GM21360 (cell line): ENCODE measurements at regions not wholly inside any gene's neighbourhood (a gene's known extent, or its start where the extent isn't known, plus 50 kb on each side); places are given as distances from the start of the nearest gene placed in this dataset.

ENCODE experiments used
- ATAC-seq: cut with Tn5 transposase; IDR thresholded peaks from one replicate; pipeline ENCODE4 v1.9.1; 2021; ENCODE audit warnings: mild to moderate bottlenecking, moderate library complexity; ENCODE audit not compliant: unreplicated experiment

DNA sequence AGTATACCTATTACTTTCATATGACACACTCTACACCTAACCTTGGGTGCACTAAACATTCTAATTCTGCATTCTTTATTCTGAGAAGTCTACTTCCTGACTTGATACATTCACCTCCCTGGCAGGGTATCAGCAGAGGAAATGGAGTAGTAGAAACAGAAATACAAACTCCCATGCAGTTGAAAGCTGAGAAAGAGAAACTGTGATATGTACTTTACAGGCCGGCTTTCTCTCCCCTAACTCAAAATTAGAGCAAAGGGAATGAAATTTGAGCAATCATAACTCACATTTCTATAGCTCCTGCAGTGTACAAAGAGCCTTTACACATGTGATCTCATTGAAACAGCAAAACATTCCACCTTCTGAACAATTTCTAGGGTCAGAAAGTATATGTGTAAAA lies 135.5 kb upstream of the COL8A1 start:
- ATAC-seq: no peak

DNA sequence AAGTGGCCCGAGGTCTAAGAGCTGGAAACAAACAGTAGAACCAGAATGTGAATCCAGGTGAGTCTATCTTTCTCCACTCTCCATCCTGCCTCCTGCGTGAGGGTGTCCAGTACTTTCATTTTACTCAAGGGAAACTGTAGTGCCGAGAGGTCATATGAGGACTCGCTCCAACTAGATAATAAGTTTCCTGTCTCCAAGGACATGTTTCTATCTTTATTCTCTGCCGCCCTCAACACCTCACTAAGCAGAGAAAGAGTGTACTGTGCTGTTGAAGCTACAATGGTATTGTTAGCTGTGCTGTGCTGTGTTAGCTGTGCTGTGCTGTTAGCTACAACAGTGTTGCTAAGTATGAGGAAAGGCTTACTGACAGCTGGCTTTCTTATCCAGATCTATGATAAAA lies 137.9 kb upstream of the COL8A1 start:
- no peak for ATAC-seq

DNA sequence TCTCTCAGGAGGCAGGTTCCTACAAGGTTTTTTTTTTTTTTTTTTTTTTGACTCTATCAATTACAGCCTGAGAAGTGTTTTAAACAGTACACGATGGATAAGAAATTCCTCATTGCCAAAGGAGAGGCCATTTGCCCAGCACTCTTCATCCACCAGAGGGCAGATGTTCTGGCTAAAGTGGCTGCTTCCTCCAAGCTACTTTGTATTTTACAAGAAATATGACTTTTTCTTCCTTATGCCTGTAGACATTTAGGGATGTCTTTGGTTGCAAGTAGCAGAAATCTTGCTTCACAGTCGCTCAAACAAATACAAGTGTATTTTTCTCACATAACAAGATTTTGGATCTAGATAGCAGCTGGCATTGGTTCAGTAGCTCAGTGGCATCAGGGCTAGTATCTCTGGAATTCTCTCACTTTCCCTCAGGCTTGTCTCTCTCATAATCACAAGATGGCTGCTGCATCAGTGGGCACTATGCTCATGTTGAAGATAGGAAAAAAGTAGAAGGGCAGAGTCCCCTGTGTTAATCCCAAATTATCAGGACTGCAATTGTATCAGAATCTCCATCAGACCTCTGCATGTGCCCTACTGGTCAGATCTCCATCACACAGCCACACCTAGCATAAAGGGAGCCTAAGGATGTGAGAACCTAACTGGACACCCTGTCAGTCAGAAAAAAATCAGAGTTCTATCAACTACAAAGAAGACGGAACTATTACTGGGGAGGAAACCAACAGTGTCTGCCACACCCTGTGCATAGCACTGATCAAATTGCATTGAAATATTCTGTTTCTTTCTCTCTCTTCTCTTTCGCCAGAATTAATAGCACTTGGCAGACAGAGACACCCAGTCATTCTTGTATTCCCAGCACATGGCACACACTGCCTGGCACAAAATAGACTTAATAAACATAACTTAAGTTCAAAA lies 138.9 kb upstream of the COL8A1 start:
- ATAC-seq: no peak

DNA sequence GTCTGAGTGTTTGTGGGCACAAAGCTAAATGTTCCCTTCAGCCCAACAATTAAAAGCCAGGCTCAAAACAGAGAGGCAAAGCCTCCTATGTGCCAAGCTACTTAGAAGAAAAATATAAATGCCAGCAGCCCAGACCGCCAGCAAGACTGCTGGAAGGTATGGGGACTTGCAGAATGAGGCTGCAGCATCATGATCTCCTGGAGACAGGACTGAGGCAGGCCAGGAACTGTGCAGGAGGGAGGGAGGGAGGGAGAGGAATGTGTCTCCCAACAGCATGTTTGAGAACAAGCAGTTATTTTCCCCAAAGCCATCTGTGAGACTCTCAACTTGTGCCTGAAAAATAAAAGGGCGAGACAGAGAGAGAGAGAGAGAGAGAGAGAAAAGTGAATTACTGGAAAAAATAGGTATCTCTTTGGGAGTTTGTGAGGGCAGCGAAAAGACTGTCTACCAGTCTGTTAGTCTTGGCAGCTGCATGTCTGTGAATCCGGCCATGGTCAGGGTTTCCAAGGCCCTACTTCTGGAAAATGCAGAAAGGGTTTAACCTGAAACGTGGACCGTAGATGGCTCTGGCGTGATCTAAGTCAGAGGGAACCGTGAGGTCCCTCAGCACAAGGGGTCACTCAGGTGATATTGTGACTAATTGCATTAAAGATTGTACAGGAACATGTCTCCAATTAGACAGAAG lies 139.7 kb upstream of the COL8A1 start:
- ATAC-seq: no peak

DNA sequence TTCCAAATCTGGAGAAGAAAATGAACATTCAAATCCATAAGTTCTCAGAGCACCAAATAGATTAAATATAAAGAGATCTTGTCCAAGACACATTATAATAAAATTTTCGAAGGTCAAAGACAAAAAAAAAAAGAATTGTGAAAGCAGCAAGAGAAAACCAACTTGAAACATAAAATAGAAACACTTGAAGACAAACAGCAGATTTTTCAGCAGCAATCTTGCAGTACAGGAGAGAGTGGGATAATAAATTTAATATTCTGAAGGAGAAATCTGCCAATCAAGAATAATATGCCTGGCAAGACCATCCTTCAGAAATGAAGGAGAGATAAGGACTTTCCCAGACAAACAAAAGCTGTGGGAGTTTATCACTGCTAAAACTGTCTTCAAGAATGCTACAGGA lies 150.5 kb upstream of the COL8A1 start:
- no peak for ATAC-seq

DNA sequence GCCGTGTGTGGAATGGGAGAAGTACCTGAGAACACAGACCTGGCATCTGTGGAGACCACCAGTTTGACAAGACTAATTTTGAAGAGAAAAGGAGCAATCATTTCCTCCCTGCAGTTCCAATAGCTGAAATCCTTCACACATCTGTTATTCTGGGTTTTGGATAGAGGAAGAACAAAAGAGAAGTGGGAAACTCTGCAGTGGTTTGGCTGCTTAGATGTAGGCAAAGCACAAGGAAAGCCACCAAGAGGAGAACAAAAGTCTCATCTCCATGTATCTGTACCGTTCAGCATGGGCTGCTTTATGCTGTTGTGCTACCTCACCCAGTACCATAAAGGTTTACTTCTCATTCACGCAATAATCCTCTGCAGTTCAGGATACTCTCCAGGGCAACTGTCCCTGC lies 153.1 kb upstream of the COL8A1 start:
- ATAC-seq: no peak

DNA sequence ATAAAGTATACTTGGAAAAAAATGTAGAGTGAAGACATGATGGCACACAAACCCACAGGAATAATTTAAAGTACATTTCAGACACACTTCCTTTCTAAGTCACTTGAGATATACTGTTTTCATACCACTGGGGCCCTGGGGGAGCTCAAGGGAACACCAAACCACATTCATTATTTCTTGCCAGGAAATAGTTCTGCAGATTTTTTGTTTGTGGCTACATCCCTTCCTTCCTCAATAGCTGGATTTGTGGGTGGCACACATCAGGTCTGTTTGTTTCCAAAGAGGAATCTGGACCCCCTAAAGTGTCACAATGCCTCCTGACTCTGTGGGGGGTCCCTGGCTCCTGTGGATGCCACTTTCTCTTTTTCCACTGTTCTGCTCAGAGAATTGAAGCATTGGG lies 153.5 kb upstream of the COL8A1 start:
- ATAC-seq: no peak

DNA sequence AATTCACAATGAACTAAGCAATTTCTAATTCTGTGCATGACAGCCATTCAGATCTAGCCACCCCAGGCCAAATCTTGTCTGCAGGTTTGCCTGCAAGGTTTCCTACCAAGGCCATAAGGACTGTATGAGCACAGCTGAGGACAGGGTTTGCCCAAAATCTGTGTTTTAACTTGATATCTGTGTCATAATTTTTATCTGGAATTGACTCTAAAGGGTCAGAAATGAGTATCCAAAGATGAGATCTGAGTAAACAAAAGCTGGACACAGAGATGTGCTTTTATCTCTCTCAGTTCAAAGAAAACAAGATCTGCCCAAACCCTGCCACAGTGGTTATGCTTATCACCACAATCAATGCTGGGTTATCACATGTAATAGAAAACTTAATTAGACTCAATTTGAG lies 154.6 kb upstream of the COL8A1 start:
- ATAC-seq: no peak

DNA sequence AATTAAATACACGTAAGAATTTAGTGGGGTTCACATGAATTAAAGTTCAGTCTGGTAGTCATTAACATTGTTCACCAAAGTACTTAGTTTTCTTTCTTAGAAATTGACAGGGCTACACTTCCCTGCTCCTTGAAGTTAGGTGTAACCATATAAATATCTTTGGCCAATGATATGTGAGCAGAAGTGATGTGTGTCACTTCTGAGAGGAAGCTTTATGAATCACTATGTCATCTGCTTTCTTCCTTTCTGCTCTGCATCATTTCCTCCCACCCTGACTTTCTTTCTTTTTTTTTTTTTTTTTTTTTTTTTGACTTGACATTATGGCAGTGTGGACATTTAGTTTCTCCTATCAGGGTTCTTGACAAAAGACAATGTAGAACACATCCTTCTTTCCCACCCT lies 156.2 kb upstream of the COL8A1 start:
- ATAC-seq: no peak

DNA sequence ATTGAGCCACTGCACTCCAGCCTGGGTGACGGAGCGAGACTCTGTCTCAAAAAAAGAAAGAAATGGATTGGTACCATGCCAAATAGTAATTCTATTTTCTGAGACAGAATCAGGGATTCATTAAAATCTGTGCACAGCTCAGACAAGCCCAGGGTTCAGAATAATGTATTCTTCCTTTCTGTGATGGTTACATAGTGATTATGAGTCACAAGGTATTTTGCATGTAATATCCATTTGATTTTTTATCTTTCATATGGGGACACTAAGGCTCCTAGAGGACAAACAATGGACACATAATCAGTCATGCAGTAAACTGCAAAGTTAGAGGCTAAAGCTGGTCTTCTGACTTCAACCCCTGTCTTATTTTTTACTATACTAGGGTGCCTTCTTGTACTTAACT lies 156.8 kb upstream of the COL8A1 start:
- ATAC-seq: no peak

DNA sequence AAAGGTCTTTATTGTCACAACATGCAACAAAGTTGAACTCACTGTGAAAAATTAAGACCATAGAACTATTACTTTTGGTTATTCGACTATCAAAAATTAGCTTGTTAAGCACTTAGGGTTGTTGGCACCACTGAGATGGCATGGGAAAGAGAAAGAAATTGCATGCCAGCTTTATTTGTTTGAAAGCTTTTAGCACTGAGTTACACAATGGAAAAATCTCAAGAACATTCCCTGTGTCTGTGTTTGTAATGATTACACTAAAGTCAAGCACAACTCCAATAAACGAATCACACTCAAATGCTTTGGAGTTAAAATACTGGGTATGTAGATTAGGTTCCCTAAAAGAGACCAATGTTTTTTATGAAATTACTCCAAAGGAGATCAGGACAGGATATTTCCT lies 158.6 kb upstream of the COL8A1 start:
- no peak for ATAC-seq

DNA sequence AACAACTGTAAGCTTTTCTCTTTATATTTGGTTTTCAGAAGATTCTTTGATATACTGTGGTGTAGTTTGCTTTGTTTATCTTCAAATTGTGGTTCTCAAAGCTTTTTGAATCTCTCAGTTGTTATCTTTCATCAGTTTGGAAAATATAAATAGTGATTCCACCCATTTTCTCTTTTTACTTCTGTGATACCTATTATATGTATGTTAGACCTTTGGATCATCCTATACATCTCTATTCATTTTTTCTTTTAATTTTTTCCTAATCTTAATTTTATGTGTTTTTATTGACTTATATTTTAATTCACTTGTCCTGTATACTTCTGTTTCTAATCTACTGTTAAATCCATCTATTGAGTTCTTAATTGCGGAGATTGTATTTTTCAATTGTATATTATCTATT lies 160.7 kb upstream of the COL8A1 start:
- no peak for ATAC-seq

DNA sequence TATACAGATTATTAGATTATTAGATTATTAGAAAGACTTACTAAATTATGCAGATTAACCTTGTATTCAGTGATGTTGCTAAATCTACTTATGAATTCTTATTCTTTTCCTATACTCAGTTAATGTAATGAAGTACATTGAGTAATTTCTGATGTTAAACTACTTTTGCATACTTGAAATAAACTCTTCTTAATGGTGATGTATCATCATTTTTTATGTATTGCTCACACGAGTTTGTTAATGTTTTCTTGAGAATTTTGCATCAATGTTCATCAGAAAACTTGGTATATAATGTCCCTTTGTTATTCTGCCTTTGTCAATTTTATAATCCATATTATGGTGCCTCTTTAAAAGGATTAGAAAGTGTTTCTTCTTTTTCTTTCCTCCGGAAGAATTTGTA lies 163.2 kb upstream of the COL8A1 start:
- ATAC-seq: no peak

DNA sequence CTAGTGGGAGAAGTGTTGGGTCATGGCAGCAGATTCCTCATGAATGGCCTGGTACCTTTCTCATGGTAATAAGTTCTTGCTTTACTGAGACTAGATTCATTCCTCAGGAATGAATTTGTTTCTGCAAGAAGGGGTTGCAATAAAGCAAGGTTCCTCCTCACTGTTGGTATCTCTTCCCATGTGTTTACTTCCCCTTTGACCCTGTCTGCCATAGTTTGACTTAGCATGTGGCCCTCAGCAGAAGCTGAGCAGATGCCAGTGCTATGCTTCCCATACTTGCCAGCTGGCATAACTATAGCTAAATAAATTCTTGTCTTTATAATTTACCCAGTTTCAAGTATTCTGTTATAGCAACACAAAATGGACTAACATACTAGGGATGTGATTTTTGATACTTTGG lies 163.6 kb upstream of the COL8A1 start:
- no peak for ATAC-seq

DNA sequence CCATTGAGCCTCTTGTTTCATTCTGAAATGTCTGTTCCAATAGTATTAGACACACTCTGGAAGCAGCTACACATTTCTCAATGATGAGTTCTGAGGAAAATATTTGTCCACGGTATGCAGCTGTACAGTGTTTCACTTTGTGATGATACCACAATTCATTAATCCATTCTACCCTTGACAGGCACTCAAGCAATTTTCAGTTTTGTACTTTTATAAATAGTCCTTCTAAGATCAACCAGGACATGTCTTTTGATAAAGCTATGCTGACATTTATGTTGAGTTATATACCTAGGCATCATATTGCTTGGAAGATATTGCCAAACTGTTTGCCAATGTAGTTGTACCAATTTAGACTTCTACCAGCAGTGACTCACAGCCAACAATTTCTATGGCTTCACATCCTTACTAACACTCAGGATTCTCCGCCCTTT lies 165.1 kb upstream of the COL8A1 start:
- ATAC-seq: no peak

DNA sequence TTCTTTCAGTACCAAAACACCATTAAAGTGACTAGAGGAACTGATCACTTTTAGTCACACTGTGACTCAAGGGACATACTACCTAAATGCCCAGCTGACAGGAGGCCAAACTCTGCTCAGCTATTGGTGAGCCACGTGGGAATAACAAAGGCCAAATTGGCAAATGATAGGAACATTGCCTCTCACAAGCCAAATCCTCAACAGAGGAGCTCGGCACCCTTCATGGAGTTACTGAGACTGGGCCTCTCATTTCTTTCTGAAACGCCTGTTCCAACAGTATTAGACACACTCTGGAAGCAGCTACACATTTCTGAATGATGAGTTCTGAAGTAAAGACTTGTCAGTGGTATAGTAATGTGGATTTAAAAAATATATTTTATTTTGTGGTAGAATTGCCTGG lies 166.0 kb upstream of the COL8A1 start:
- no peak for ATAC-seq

DNA sequence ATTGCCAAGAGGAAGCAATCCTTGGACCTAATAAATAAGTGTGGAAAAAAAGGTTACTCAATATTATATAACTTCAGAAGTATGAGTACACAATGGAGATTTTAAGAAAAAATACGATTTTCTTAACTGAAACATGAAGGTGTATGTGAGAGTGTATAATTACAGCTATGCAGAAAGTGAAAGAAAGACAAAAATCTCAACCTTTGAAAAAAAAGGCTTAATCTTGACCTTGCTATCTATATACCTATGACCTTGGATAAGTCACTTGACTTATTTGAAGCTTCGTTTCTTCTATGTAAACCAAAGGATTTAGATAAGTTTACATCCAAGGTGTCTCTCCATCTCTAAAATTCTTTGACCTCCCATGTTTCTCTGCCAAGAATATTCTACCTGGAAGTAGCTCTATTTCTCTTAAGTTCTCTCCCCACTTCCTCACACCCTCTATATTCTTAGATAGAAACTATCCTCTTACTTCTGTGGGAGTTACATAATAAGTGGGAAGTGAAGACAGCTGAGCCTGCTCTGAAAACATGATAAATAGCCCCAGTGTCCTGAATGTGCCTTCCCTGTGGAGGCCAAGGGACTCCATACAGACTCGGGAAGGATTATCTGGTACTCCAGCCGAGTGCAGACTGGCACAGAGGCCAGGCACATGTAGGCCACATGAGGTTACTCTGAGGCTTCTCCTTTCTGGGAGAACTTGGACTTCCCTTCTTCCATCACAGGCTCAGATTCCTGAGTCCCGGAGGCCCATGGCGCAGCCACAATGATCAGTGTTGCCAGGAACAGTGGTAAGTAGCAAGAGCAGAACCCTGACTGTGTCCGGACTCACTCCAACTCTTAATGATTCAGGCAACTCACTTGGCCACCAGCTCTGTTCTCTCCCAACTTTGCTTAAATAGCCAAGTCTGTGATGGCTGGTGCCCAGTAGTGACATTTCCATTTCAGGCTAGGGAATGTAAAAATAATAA lies 166.8 kb upstream of the COL8A1 start:
- ATAC-seq: no peak

DNA sequence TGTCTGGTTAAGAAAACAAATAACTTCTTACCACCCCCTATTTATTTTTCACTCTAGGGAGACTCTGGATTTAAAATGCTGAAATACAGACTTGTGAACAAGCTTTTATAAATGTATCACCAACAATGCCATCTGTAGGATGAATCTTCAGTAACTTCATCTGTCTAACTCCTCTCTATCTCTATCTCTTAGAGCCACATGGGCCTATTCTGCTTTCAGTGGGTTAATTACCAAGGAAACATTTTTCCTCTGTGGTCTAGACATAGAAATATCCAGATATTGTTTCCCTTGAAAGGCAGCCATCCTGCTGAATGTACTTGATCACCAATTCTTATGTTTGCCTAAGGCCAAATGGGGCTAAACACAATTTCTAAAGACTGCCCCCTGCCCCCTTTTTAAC lies 167.6 kb upstream of the COL8A1 start:
- ATAC-seq: no peak

DNA sequence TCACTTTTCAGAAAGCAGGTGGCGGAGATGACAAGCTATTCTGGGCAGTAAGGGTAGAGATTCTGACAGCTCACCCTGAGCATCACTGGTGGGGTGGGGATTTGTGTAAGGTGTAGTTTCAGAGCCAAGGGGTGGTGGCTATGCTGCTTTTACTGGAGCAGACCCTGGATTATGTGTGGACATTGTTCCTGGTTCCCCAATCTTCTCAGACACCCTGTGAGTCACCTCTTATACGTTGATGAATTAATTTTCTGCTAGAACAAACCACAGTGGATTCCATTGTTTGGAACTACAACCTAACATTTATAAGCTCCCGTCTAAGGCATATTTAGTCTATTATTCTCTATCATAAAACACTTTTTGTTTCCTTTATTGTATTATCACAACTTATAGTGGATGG lies 169.5 kb upstream of the COL8A1 start:
- ATAC-seq: no peak

DNA sequence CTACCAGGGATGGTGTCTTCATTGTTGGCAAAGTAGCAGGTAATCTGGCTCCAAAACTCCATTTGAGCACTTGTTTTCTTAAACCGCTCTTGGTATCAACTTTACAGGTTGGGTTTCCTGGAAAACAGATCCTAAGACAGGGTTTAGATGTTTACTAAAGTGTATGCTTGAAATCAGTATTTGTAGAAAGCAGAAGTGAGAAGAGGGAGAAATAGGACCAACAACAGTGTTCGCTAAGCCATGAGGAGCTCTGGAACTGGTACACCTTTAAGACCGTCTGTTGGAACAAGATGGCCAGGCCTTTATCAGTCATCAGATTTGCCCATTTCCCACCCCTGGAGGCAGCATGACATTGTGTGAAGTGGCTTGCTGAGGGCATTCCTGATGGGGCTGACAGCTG lies 171.0 kb upstream of the COL8A1 start:
- ATAC-seq: no peak

DNA sequence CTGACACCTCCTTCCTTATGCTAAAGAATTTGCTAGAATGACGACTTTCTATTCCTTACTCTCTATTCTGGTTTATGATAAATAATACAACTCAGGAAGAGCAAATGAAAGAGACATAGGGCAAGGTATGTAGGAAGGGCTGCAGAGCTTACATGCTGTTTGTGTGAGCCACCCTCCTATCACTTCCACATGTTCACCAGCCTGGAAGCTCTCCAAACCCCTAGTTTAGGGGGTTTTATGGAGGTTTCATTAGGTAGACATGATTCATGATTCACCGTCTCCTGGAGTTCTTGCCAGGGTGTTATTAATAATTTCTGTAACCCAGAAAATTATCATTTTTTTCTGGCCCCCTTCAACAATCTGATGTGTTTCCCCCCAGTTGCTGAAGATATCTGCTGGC lies 172.1 kb upstream of the COL8A1 start:
- ATAC-seq: no peak
